Suppressor macrophage treated with lipopolysaccharide for 1 hour (primary cell): ENCODE measurements at regions not wholly inside any gene's neighbourhood (a gene's known extent, or its start where the extent isn't known, plus 50 kb on each side); places are given as distances from the start of the nearest gene placed in this dataset.
A peak's percentile ranks its signal among the peaks of the same experiment; 100 is the strongest.

Source experiments
- DNase-seq, 3 donors: peaks; one replicate each; pipeline ENCODE4 v3.0.0-alpha.2; 2020 to 2022

DNA sequence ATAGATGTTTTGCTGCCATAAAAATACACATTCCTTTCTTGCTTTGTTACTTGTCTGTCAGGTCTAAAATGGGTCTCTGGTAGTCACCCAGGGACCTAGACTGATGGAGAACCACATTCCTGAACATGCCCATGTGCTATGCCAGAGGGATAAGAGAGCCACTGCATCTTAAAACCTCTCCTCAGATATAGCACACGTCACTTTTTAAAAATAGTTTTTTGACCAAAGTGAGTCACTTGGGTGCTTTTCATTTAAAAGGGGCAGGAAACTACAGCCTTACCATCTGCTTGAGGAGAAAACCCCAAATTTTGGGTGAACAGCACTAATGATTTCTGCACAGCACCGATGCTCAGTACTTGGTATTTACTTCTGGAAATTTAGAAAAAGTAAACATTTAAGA, 197.8 kb downstream of the OGFRL1 start:
- peak in 1 of 3 donors; percentile 30 for DNase-seq

DNA sequence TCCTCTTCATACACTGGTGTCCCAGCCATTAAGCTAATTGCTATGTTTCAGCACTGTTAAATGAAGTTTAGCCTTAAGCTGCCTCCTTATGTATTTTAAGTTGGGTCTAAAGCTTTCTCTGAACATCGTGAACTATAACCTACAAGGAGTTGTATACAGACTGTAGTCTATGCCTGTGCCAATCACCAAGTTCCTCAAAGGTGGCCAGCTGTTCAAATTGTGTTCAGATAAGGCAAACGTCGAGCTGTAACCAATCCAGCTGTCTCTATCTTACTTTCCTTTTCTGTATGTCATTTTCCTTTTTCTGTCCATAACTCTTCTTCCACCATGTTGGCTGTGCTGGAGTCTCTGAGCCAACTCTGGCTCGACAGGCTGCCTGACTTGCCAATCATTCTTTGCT, 199.6 kb downstream of the OGFRL1 start:
- DNase-seq = no peak

DNA sequence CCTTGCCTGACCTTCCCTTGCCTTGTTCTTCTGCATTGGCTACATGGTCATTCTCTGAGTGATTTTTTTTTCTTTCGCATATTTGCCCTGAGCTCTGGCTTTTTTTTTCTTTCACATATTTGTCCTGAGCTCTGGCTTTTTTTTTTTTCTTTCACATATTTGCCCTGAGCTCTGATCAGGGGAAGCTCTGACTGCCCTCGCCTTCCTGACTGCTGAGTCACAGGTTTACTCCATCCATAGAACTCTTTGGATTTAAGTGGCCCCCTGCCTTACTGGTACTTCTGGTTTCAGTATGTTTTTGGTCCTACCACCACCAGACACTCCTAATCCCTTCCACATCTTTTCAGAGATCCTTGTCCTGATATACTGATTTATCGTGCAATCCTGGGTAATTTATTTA, 201.1 kb downstream of the OGFRL1 start:
- peak in 2 of 3 donors; percentile 39 to 41 for DNase-seq

DNA sequence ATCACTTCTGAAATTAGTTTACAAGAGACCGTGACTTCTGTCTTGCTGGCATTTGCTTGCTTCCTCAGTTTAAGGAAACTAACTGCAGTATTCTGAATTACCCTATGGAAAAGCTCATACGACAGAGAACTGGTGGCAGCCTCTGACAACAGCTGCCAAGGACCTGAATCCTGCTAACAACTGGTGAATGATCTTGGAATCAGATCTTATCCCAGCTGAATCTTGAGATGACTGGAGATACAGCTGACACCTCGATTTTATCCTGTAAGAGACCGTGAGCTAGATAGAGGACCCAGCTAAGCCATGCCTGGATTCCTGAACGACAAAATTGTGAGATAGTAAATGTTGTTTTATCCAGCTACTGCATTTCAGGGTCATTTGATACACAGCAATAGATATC, 202.3 kb downstream of the OGFRL1 start:
- DNase-seq = no peak

DNA sequence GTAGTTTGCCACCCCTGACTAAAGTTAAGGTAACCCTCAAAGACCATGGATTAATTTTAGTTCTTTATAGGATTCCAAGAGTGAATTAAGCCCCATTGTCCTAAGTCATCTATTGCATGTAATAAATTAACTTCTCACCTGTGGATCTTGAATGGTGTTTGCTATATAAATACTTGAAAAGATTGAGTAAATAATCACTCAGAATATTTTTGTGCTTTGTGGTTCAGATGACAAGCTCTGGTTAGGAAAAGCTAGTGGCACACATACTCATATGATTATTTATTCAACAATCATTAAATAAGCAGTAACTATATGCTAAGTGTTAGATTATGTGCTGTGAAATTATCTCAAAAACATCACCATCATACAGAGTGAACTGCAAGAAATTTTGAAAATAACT, 203.2 kb downstream of the OGFRL1 start:
- DNase-seq = no peak

DNA sequence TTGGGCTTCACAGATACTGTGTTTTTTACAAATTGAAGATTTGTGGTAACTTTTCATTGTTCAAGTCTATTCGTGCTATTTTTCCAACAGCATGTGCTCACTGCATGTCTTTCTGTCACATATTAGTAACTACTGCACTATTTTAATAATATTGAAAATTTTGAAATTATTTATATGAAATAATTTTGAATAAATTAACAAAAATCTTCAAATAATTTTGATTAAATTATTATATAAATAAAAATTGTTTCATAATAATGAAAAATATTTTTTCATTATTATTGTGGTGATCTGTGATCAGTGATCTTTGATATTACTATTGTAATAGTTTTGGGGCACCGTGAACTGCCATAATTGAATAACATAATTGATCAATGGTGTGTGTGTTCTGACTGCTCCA, 204.1 kb downstream of the OGFRL1 start:
- DNase-seq = no peak

DNA sequence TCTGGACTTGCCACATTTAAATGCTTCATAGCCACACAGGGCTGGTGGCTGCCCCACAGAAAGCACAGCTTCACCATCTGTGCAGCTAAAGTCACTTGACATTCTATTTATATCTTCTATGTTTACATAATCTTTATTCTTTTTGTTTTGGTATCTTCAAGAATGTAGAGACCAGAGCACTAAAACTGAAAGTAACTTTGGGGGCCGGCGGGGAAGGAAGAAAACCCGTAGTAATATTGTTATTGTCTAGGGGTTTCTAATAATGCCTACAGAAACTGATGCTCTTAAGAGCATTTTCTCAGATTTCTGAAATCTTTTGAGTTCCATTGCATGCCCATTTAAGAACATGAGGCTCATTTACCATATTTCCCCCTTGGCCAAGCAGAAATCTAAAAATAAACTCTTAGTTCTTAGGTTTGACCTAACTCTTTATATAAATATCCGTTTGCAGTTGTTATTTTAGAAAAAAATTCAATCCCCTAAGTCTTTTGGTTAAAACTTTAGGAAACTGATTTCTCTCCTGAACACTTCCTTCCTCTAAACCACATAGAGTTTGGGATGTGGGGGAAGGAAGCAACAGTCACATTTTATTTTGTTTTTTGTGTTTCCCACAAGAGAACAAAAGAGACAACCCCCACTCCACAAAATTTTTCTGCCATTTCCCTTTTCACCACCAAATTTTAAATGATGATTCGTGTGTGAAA, 207.6 kb downstream of the OGFRL1 start:
- peak in 1 of 3 donors; percentile 42 for DNase-seq

DNA sequence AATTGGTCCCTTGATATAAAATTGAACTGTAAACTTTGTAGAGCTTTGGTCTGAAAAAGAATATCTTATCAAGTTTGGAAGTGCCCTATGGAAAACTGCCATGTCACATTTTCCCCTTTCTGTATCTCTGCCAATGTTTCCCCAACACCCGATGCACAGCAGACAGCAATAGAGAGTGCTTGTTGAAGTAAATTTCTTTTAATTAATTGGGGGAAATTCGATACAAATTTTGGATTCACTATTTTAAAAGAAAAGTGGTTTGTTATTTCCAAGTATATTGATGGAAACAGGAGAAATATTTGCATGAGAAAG, 208.1 kb downstream of the OGFRL1 start:
- DNase-seq = no peak

DNA sequence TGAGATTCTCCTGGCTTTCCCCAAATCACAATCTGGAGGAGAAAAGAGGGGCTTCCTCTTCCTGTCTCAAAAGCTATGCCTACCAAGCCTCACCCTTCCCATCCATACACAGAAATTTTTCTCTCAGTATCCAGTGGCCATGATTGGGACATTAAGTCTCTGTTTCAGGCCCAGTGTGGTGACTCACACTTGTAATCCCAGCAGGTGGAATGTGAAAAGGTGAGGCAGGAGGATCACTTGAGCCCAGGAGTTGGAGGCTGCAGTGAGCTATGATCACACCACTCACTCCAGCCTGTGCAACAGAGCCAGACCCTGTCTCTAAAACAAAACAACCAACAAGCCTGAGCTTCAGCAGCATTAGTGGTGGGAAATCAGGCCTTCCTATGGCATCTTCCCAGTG, 210.0 kb downstream of the OGFRL1 start:
- DNase-seq = no peak

DNA sequence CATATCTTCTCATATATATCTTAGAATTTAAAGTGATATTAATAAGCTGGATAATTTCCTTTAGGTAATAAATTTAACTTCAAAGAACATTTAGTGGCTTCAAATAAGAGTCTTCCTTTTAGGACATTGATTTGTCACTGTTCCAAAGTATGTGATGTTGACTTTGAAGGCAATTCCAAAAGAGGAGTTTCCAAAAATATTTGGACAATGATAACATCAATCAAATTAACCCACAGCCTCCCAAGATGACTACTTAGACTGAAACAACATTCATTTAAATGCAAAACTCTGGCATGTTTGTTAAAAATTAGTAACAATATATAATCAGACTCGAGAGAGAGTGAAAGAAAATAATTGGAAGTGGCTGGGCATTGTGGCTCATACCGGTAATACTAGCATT, 211.1 kb downstream of the OGFRL1 start:
- no peak for DNase-seq

DNA sequence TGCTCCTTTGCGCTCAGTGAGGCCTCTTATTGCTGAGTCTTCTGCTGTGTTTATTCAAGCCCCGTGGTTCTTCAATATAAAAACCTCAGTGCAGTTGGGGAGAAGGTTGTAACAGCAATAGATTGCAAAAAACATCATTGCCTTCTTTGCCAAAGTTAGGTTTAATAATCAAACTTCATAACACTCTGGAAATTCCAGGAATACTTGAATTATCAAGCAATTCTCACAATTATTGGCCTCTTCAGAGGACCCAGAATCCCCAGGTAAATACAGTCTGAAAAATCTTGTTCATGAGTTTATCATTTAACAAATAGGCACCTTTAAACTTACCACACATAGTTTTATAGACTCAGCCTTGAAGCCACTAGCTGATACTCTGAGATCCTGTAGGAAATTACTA, 213.6 kb downstream of the OGFRL1 start:
- no peak for DNase-seq

DNA sequence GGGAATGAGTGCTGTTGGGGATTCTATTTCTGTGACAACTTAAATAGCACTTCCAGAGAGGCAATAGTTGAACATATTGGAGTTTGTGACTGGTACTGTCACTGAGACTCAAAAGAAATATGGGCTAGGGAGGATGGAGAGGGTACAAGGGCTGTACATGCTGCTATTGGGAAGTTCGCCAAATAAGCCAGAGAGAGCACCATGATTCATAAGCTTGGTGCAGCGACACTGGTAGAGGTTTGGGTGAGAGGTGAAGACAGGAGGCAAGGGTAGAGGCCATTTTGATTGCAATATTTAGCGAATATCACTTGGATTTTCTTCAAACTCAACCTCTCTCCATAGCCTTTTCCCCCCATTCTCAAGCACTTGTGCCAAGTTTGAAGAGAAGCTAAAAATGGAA, 214.3 kb downstream of the OGFRL1 start:
- DNase-seq = no peak

DNA sequence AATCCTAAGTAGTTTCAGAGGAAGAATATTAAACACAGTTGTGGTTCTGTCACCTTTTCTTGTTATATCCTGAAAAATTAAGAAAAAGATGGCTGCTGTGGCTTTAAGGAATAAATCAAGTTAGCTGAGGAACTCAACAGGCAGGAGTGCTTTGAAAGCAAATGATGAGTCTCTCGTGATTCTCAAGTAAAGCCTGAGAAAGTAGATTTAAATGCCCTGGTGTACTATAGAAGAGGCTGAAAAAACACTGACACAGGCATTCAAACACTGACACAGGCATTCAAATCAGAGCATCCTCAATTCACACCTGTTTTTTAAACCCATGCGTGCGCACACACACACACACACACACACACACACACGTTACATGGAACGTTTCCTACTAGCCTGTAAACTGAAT, 218.6 kb downstream of the OGFRL1 start:
- no peak for DNase-seq

DNA sequence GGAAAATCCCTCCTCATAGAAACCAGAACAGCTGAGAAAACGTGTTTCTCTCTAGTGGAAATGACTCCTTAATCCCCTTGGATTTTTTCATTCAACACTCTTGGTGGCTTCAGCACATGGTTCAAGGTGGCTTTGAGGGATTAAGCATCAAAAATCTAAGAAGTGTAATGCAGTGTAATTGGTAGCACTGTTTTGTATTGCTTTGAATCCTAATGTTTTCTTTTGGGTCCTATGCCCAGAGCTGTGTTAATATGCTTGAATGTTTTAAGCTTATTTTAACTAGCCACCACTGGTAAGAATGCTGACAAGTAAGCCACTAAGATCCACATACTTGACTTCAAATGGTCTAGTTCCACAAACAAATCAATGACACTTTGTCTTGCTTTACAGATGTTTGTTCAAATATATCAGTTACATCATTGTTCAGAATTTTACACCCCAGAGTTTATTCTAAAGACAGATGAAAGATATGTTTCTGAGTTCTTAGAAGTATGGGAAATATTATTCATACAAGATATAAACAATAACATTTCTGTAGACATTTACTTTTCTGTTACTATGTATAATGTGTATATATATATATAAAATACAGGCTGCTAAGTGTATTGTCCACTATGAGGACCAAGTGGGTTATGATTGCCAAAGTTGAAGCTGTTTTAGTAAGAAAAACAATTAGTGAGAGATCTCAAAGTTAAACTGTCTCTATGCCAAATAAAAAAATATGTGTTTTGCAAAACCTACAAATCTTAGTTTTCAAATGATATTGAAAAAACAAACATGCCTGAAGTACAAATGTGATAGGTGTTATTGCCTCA, 220.8 kb downstream of the OGFRL1 start:
- DNase-seq = no peak

DNA sequence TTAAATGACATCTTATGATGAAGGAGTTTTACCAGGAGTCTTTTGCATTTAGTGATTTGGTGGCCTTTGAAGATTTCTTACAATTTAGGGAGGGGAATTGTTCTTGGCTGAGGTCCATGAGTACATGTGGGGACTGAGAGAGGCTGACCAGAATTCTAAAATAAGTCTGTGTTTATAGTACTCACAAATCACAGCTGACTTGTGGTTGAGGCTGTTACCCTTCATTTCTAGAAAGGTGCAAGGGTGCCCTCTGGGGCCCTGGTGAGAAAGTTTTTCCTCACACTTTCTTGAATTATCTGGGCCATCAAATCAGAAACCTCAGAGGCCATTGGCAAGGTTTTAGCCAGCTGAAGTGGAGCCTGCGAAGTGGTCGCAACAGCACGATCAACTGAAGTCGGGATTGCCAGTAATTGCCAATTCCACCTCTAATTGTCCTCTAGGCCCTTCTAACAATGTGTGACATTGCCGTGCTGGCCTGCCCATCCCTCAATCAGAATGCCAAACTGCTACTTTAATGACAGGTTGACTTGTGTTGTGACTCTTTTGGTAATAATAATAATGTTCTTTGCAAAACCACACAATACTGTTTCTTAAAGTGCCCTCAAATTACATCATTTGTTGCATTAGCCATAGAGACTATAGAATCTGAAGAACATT, 221.6 kb downstream of the OGFRL1 start:
- peak; percentile 57 to 71 (median 64) for DNase-seq

DNA sequence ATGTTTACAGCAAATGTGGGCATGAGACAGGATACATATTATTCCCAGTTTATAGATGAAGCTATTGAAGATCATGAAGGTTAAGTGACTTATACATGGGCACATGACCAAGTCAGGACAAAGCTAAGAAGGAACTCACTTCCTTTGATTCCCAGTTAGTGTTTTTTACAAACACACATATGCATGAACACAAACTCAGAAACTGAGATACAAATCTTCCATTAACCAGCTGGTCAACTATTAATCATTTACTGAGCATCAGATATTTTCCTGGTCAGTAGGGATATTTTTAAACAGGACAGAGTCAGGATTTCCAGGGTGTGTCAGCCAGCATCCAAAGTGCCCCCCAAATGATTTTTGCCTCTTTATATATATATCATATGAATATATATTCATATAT, 222.2 kb downstream of the OGFRL1 start:
- DNase-seq = no peak

DNA sequence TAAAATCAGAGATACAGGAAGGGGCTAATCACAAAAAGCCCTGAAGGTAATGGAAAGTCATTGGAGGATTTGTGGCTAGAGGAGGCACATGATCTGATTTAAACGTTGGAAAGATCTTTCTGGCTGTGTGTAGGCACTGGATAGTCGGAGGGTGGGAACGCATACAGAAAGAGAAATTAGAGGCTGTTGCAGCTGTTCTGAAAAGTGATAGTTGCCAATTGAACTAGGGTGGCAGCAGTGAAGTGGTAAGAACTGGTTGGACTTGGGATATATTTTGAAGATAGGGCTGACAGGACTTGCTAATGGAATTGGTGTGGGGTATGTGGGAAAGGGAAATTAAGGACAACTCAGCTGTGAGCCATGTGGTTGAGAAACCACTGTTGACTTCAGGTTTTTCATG, 223.6 kb downstream of the OGFRL1 start:
- no peak for DNase-seq

DNA sequence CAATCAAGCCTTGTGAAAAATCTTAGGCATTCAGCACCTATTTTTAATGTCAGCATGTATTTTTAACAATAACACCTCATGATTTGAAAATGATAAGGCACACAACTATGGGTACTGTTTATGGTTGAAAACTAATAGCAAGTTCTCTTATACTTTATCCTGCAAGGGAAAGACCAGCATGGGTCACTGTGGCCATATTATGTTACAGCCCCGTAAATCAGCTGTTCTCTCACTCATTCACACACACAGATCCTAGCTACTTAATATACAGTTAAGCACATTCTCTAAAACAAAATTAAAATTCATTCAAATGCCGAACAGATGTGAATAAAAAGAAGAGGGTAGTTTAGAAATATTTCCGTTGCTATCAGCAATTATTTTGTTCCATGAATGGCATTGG, 224.4 kb downstream of the OGFRL1 start:
- DNase-seq = no peak

DNA sequence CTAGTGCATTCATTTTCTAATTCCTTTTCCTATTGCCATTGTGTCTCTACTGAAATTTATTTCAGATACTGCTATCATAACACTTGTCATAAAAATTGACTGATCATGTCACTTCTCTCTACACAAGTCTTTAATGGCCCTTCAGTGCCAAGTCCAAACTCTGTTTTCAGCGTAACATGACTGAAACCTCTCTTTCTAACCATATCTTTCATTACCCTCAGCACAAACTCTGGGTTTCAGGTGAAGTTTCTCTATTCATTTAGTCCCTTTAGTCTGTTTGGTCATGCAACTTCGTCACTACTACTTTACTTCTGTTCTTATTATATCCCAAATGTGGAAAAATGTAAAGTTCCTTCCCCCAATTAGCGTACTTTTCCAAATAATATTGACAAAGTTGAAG, 234.9 kb downstream of the OGFRL1 start:
- no peak for DNase-seq

DNA sequence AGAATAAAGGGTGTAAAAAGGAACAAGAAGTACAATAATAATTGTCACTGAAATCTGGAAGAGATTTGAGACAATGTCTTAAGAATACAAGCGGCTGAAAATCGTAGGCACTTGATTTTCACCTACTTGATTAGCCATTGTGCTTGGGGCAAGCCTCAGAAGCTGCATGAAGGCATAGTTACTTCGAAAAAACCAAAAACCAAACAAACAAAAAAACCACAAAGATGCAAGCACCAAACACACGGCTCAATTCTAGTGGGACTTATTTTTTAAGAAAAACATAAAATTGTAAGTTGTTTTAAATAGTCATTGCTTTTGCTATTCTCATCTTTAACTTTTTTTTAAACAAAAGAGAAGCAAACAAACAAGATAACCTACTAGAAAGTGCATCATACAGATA, 235.6 kb downstream of the OGFRL1 start:
- DNase-seq = no peak

DNA sequence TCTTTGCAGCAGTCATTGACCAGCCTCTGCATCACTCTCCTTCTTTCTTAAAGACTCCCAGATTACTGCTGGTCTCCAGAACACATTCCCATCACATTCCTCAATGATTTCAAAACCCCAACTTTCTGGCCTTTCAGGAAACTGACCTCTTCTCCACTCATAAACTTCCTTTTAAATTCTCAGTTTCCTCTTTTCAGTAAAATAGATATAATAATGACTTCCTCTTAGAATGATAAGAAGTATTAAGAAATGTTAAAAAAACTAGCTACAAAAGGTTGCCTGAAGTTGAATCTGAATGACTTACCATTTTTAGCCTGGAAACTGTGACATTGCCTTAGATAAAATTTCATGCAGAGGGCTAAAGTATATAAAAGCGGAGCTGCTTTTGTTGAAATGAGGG, 239.3 kb downstream of the OGFRL1 start:
- DNase-seq = peak; percentile 8 to 49 (median 31)

DNA sequence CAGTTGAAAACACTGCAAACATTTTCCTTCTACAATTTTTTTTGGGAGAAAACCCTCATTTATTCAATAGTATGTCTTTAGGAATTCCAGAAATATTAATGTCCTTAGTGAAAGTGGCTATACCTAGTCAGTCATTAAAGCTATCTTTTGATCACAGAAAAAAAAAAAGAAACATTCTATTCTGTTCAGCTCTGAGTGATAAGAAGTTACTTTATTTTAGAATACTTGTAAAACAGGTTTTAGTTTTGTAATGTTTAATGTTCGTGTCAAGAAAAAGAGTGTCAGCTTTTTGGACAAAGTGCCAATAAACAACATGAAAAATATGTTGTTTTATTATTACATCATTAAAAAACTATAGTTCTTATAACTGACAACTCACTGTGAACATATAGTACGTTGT, 240.4 kb downstream of the OGFRL1 start:
- DNase-seq = no peak

DNA sequence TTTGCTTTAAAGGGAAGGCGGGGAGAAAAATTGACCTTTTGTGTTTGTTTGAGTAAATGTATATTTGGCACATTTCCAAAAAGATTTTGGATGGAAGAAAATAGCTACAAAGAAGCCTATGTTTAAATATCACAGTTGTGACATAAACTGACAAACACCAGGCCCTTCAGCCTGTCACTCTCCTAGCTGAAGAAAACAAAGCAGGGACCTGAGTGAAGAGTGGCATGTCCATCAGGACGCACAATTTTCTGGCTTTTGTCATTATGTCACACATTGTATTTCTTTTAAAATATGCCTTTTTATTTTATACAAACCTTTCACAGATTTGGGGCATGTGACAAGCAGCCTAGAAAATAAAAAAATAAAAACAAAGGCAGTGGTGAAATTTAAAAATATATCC, 241.2 kb downstream of the OGFRL1 start:
- DNase-seq = no peak

DNA sequence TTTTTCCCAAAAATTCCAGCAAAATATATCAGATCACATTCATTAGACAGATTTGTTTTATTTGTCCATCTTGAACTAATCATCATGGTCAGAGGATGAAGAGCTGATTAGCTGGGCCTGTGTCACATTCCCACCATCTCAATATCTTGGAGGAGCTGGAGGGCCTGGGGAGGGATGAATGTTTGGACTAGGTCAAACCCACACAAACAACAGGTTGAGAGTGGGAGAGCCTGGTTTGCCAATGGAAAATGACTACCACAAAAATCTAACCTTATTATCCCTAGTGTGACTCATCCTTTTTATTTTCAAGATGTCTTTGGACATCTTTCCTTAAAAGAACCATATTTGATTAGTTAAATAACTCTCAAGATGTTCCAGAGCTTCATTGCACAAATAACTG, 242.4 kb downstream of the OGFRL1 start:
- no peak for DNase-seq
